NCI-H526 (cell line): ENCODE measurements at regions not wholly inside any gene's neighbourhood (a gene's known extent, or its start where the extent isn't known, plus 50 kb on each side); places are given as distances from the start of the nearest gene placed in this dataset.
"Not testable (repeated sequence)": the region's sequence is repeated elsewhere in the genome, so short reads cannot be mapped to it uniquely, and the experiment has no call there.

Source experiments
- DNase-seq, 2 experiments: peaks; one replicate each; lab custom pipeline; 2025; lab: John Stamatoyannopoulos, UW

DNA sequence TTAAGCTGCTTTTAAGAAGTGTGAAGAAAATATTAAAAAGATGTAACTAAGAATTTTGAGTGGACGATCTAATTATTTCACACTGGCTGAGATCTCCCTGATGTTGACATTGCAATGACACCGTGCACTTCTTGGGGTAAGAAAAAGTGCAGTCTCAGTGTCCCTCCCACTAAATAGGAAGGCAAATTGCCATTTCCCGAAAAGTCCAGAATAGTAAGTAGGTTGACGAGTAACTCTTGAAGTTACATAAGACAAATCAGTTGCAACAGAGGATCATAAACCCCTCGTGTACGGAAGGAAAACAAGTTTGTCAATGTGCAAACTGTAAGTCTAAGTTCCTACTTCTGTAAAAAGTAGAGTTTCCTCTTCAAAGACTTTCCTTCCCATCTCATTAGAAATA, 336.2 kb downstream of the CACNA1B start:
- DNase-seq, result not testable (repeated sequence)

DNA sequence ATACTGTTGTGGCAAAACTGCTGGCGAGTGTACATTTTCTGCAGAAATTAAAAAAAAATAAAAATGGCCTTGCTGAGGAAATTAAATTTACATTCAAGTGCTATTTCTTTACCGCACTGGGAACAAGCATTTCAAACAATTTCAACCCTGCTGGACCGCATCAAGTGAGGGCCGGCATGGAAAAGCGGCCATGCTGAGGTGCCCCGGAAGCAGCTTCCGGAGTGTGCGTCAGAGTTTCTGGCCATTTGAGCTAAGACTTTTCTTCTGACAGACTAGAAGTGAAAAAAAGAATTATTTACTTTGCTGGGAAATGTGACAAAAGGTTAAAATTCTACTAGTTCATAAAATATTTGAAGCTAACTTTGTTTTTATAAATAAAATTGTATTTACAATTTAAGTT, 337.0 kb downstream of the CACNA1B start:
- DNase-seq, result not testable (repeated sequence)

DNA sequence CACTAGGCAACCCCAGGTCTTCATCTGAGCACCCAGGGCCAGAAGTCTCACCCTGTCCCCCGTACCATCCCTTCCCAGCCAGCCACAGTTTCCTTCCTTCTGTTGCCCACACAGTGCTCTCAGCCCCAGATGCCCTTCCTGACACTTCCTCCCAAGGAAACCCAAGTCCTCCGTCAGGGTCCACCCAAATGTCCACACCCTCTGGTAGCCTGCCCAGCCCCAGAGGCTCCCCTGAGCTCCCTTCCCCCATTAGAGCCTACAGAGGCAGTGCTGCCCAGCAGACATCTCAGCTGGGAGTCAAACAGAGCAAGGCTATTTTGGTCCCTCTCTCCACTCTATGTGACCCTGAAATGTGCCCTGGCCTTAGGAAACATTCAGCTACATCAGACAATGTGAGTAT, 338.0 kb downstream of the CACNA1B start:
- DNase-seq, result not testable (repeated sequence)

DNA sequence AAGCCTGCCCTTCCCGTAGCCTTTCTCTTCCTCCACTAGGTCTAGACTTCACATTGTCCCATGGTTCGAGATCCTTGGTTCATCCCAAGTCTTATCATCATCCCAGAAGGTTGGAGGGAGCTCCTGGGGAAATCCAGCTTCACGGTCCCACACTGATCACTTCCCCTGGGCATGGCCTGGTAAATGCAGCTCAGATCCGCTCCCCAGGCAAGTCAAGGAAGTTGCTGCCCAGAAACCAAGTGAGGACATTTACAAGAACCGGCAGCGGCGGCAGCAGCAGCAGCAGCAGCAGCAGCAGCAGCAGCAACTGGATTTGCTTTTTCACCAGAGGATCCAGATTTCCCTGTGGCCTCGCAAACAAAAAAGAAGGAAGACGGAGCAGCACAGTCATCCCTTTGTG, 339.2 kb downstream of the CACNA1B start:
- not testable (repeated sequence) for DNase-seq

DNA sequence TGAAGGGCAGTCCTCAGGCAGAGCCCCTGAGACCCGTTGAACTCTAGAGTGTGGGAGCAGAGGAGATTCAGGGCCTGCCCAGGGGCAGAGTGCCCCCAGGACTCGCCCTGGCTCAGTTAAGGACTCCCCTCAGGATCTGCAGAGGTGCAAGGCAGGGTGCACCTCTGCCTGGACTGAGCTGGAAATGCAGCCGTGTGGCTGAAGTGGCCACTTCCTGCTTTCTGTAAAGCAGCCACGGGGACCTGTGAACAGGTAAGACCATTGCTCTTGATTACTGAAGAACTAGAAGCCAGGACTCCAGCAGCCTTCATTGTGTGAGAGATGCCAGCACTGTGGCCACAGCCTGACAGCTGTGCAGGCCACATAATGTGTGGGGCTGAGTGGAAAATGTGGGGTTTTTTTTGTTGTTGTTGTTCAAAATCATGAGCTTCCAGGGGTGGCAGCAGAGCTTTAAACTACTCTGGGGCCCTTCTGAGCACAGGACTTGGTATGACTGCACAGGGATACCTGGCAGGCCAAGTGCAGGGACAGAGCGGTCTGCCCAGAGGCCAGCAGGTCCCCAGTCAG, 339.8 kb downstream of the CACNA1B start:
- not testable (repeated sequence) for DNase-seq

DNA sequence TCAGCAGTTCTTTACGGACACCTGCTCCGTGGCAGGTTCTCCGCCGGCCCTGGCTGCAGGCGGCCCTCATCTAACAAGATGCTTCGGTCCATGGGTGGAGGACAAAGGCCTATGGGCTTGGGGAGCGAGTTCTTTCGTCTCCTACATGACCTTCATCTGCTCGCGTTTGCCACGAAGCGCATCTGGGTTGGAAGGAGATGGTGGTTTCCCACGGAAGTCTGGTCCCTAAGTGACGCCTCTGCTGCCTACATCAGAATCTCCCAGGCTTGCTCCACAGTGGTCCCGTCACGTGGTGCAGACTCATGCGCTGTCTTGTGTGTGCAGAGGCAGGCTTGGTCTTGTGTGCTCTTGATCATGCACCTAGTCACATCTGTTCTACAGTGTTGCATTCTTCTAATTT, 341.7 kb downstream of the CACNA1B start:
- not testable (repeated sequence) for DNase-seq

DNA sequence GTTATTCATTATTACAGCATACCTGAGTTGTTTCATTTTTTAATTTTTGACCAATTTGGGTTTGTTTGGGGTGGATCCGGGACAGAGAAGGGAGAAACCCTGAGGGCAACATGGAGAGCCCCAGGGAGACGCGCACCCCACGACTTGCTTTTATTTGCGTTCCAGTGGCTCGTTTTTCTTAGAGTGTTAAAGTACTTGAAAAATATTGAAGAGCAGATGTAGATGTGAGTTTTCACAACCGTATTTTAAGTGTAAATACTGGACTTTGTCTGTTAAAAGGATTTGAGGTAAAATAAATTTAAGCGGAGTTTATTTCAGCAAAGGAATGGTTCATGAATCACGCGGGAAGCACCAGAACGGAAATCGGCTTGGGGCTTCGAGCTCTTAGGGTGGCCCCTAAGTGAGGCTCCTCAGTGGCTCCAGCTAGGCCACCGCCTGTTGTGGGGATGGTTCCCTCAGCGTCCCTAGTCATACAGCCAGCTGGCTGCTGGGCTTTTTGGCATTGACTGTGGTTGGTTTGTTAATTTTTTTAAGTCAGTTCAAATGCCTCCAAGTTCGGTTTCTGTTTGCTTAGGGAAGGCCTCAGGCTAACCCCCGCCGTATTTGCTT, 344.0 kb downstream of the CACNA1B start:
- not testable (repeated sequence) for DNase-seq

DNA sequence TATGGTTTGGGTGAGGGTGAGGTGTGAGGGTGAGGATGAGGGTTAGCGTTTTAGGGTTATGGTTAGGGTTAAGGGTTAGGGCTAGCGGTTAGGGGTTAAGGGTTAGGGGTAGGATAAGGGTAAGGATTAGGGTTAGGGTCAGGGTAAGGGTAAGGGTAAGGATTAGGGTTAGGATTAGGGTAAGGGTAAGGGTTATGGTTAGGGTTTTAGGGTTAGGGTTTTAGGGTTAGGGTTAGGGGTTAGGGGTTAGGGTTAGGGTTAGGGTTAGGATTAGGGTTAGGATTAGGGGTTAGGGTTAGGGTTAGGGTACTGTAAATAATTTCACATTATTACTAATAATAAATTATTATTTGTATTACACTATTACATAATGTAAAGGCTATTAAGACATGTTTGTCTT, 359.5 kb downstream of the CACNA1B start:
- not testable (repeated sequence) for DNase-seq

DNA sequence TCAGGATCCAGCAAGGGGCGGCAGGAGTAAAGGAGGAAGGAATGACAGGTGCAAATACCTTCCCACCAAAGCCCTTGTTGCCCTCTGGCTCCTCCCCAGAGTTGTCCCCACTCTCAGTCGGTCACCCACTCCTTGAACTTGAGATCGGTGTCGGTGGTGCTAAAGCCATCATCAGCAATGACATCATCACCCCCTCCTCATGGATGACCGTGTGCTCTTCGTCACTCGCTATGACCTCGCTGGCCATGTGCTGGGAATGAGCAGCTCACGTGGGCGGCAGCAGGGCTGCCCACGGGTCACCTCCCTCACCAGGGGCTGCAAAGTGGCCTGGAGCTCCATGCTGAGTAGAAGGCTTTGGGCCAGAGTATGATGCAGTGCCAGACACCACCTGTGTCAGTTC, 405.3 kb downstream of the CACNA1B start:
- not testable (repeated sequence) for DNase-seq
